Myocyte (in vitro differentiated cells): ENCODE measurements at regions not wholly inside any gene's neighbourhood (a gene's known extent, or its start where the extent isn't known, plus 50 kb on each side); places are given as distances from the start of the nearest gene placed in this dataset.
A peak's percentile ranks its signal among the peaks of the same experiment; 100 is the strongest.

Experiments
- DNase-seq: peaks from one replicate; pipeline ENCODE4 v3.0.0-alpha.2; 2012; ENCODE audit warnings: low read depth

DNA sequence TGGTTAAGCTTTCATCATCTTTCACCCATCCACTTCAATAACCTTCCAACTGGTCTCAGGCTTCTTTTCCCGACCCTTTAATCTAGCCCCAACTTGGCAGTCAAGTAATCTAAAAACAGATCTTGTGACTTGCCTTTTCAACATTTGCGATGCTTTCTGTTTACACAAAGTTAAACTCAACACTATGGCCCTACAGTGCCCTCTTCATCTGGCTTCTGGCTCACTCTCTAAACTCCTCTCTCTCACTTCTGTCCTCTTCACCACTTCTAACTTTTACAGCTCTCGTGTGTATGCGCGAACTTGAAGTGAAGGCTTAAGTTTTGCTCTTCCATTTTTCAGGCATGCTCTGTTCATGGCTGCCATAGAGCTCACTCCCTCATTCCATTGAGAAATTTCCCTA lies 1122.3 kb upstream of the ADGRL2 start:
- DNase-seq, result no peak

GRCh38 chr1:80675454-80675853 lies 1125.3 kb upstream of the ADGRL2 start:
- peak; percentile 3 for DNase-seq

- no peak for DNase-seq
Measured at GRCh38 chr1:80673935-80674597, 1126.7 kb upstream of the ADGRL2 start.

DNA sequence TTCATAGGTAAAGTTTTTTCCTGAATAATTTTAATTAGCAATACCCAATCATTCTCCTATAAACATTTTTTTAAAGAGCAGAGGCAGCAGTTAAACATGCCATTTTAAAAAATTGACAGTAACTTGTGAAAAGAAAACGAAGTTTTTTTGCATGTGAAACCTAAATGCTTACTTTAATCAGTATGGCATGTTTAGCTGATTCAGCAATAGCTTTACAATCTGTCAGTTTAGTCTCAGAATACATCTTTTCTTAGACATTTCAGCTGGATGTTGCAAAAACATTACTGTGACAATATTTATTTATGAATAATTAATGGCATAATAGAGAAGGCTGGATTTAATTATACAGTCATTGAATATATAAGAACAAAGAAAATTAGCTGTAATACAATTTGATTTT lies 1132.4 kb upstream of the ADGRL2 start:
- no peak for DNase-seq

GRCh38 chr1:80666073-80666472 lies 1134.7 kb upstream of the ADGRL2 start:
- DNase-seq, result no peak

- DNase-seq, result no peak
Measured at GRCh38 chr1:80659161-80659560, 1141.6 kb upstream of the ADGRL2 start.

- DNase-seq, result no peak
Measured at GRCh38 chr1:80657707-80658106, 1143.0 kb upstream of the ADGRL2 start.

GRCh38 chr1:80657044-80657643 lies 1143.6 kb upstream of the ADGRL2 start:
- no peak for DNase-seq

- no peak for DNase-seq
Measured at GRCh38 chr1:80656641-80657040, 1144.1 kb upstream of the ADGRL2 start.

- DNase-seq, result peak; percentile 20
Measured at GRCh38 chr1:80656014-80656636, 1144.6 kb upstream of the ADGRL2 start.

DNA sequence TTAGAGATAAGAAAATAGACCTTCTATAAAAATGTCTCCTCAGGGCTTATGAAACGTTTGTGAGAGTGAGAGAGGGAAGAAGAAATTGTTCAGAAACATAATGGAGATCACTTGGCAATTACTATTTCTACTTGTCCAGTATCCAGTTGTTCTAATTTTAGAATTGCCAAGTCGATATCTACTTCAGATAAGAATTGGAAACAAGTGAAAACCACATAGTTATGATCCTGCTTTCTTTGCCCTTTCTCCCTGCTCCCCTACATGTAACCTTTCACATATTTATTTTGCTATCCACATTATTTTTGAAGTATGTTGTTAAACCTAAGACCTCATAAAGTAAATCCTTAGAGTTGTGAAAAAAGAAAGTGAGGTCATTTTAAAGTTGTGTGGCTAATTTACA lies 1154.7 kb upstream of the ADGRL2 start:
- DNase-seq, result no peak

DNA sequence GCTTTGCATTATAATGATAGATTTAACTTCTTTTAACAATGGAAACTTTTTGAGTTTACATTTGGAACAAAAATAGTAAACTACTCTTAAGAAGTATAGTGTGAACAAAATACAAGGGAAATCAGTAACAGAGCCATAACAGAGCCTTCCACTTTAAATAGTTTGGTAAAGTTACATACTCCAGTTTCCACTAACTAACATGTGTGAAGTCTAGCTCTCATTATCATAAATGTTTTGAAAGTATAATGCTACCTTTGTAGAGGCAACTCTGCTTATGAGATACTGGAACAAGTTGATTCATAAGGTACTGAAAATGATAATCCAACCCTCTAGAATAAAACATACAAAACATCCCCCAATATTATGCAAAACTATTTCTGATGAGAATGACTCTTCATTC lies 1155.1 kb upstream of the ADGRL2 start:
- no peak for DNase-seq

- no peak for DNase-seq
Measured at GRCh38 chr1:80640978-80641377, 1159.8 kb upstream of the ADGRL2 start.

- DNase-seq, result no peak
Measured at GRCh38 chr1:80639777-80640533, 1160.8 kb upstream of the ADGRL2 start.

- DNase-seq, result no peak
Measured at GRCh38 chr1:80633947-80634706, 1166.6 kb upstream of the ADGRL2 start.

- DNase-seq, result no peak
Measured at GRCh38 chr1:80632284-80632683, 1168.5 kb upstream of the ADGRL2 start.

- DNase-seq, result no peak
Measured at GRCh38 chr1:80629304-80629837, 1171.4 kb upstream of the ADGRL2 start.

GRCh38 chr1:80624682-80625081 lies 1176.1 kb upstream of the ADGRL2 start:
- no peak for DNase-seq

DNA sequence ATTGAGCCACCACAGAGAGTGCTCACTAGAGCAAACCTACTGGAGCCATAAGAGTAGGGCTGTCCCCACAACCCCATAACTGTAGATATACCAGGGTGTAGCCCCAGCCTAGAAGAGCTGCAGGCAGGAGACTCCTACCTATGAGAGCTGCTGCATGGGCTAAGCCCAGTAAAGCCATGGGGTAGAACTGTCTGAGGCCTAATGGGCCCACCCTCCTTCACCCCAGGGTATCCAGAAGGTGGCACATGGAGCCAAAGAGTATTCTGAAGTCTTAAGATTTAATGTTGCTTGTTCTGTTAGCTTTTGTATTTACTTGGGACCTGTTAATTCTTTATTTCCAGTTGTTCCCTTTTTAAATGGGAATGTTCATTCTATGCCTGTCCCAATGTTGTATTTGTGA lies 1193.7 kb upstream of the ADGRL2 start:
- no peak for DNase-seq

- no peak for DNase-seq
Measured at GRCh38 chr1:80594013-80594412, 1206.7 kb upstream of the ADGRL2 start.

DNA sequence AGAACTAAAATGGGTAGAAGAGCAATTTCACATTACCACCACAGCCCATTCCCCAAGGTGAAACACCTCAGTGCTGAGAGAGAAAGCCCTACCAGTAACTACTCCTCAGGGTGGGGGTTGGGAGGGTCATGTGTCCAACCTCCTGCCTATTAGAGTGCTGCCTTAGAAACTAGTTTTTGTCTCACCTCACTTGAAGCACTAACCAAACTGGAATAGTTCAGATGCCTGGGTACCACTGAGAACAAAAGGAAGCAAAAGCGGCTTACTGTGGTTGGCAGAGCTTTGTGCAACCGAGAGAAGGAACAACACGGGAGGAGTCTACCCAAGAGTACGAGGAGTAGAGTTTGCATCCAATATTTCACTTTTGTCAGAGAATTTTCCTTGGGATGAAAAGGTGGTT lies 1207.5 kb upstream of the ADGRL2 start:
- DNase-seq, result peak; percentile 13
